Skeletal muscle tissue (tissue), 3 donors: ENCODE measurements at regions not wholly inside any gene's neighbourhood (a gene's known extent, or its start where the extent isn't known, plus 50 kb on each side); places are given as distances from the start of the nearest gene placed in this dataset.
"Not testable (repeated sequence)": the region's sequence is repeated elsewhere in the genome, so short reads cannot be mapped to it uniquely, and the experiment has no call there.

Experiments
- H3K27ac ChIP-seq: one replicate; pipeline ENCODE4 v1.7.0; 2013; ENCODE audit warnings: mild to moderate bottlenecking, low read depth, low read length, inconsistent platforms
- H3K27me3 ChIP-seq, 3 donors: one replicate each; pipeline ENCODE4 v1.7.0; 2013; ENCODE audit warnings: low read length in 3 of 3; ENCODE audit not compliant: control insufficient read depth in 3 of 3, insufficient read depth in 3 of 3
- H3K36me3 ChIP-seq, 3 donors: one replicate each; pipeline ENCODE4 v1.7.0; 2013; ENCODE audit warnings: low read length in 3 of 3; ENCODE audit not compliant: control insufficient read depth in 3 of 3, insufficient read depth in 3 of 3
- H3K4me1 ChIP-seq, 3 donors: one replicate each; pipeline ENCODE4 v1.7.0; 2013; ENCODE audit warnings: low read length in 3 of 3, mild to moderate bottlenecking in 3 of 3; ENCODE audit not compliant: control insufficient read depth in 3 of 3, insufficient read depth in 3 of 3
- H3K4me3 ChIP-seq, 3 donors: one replicate each; pipeline ENCODE4 v1.7.0; 2013; ENCODE audit warnings: low read length in 3 of 3
- H3K9ac ChIP-seq, 3 donors: one replicate each; pipeline ENCODE4 v1.7.0; 2013; ENCODE audit warnings: low read length in 3 of 3, mild to moderate bottlenecking in 3 of 3, moderate library complexity in 2 of 3, low read depth in 1 of 3
- H3K9me3 ChIP-seq, 3 donors: one replicate each; pipeline ENCODE4 v1.7.0; 2013; ENCODE audit warnings: low read length in 3 of 3; ENCODE audit not compliant: control insufficient read depth in 3 of 3
- donor health status: Osteomylitis.

DNA sequence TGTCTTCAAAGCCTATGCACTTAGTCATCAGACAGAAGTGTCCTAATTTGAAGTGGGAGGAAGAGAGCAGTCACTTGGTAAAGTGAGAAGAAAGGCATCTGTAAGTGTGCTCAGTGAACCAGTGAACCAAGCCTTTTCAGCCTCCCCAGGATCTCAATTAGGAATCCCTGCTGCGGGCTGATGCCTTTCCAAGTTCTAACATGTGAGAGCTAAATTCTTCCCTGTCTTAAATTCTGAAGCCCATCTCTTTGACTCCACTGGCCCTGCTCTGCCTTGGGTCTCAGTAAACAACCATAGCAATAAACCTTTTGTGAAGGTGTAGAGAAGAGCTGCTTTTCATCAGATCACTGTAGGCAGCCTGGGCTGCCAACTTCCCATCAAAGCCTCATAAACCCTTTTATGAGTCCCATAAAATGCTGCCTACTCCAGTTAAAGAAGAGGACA is 701.2 kb upstream of the LCORL start:
- Histone ChIP-seq H3K27ac (no peak overlapping the region), H3K36me3 (no peaks in the 10 kb centered on the region), H3K4me1 (no peaks in the 10 kb centered on the region), H3K27me3 (no peaks in the 10 kb centered on the region), H3K9ac (no peak overlapping the region), H3K9me3 (peaks cover 0 to 2% (median 2%) of the 10 kb centered on the region in 3 donors), H3K4me3 (no peak overlapping the region)

DNA sequence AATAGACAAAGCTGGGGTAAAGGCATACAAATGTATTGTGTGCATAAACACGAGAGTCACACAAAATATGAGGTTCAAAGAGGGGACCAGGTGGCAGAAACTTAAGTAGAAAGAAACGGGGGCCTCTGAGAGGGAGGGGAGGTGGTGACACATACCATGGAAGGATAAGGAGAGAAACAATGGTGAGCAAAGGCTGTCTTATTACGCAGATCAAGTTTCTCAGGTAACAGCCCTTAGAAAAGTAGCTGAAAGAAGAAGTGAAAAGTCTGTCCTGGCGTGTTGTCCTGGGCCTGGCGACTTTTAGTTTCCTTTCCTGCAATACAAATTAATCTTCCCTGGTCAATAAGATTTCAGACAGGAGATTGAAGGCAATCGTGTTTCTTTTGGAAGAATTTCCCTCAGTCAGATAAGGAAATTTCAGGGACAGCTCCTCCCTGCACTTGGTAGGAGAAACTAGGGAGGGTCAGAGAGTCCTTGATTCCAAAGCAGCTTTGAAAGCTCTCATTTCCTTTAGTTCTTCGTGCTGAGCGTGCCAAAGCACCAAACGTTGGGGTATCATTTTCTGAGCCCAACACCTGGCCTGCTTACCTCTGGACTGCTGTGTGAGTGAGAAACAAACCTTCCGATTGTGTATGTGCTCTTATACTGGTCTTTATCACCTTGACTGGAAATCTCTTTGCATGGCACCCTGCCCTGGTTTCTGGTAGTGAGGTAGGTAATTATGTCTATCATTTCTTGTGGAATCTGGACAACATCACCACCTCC is 676.7 kb upstream of the LCORL start:
- H3K27ac ChIP-seq = no peak overlapping the region
- no peak overlapping the region for H3K9ac ChIP-seq
- H3K4me1 ChIP-seq = no peaks in the 10 kb centered on the region
- H3K27me3 ChIP-seq = no peaks in the 10 kb centered on the region
- H3K9me3 ChIP-seq = no peaks in the 10 kb centered on the region
- no peak overlapping the region for H3K4me3 ChIP-seq
- no peaks in the 10 kb centered on the region for H3K36me3 ChIP-seq

DNA sequence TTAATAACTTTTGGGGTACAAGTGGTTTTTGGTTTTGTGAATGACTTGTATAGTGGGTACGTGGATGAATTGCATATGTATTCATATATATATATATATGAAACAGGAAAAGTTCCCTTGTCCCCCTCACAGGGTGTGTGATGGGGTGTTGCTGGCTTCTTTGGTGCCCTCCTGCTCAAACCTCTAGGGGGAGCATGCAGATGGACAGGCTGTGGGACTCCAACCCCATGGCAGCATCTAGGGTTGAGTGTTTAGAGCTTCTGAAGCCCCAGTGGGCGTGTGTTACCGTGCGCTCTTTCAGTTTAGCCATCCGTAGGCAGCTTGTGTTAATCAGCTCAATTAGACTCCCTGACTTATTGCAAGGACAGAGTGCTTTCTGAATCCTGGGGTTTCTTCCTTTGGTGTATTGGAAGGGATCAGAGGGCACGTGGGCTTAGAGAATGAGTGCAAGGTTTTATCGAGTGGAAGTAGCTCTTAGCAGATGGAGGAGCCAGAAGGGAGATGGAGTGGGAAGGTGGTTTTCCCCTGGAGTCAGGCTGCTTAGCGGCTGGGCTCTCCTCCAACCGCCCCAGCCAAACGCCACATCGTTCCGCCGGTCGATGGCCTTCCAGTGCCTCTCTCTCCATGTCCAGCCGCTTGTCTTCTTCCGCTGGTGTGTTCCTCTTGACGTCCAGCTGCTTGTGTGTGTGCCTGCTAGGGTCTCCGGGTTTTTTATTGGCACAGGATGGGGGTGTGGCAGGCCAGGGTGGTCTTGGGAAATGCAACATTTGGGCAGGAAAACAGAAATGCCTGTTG is 674.4 kb upstream of the LCORL start:
- no peaks in the 10 kb centered on the region for H3K9me3 ChIP-seq

DNA sequence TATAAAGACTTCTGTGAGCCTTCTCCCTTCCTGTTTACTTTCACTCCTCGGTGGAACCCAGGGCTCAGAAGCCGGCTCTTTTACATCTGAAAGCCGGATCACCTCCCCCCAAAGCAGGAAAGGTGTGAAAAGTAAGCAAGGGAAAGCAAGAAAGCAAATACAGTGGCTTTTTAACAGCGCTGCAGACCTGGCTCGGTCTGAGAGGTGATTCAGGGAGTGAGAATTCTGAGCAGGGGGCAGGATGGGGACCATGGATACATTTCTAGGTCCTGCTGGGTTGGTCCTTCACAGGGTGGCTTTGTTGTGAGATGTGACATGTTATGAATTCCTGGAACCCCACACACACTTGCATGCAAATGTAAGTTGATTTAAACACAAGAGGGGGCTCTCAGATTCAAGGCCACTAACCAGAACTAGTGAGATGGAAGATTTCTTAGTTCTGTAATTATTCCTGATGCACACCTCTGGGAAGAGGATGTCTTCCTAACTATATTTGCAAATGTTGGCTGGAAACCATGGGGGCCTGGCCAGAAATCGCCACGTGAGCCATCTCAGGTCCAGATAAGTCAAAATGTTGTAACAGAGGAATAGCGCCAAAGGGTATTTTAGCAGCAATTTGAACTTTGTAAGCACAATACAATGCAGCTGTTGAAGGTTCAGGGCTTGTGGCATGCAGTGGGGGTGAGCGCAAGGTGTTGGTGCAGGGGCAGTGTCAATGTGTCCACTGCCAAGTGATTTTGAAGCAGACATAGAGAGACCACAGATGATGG is 670.1 kb upstream of the LCORL start:
- H3K9me3 ChIP-seq = no peaks in the 10 kb centered on the region
- no peak overlapping the region for H3K4me3 ChIP-seq
- no peak overlapping the region for H3K9ac ChIP-seq
- peaks cover 0 to 2% (median 0%) of the 10 kb centered on the region in 3 donors for H3K4me1 ChIP-seq
- no peak overlapping the region for H3K27ac ChIP-seq
- no peaks in the 10 kb centered on the region for H3K27me3 ChIP-seq
- H3K36me3 ChIP-seq = no peaks in the 10 kb centered on the region

More for the DNA sequence above, 674.4 kb upstream of the LCORL start:
- Histone ChIP-seq H3K27ac (no peak overlapping the region), H3K9ac (no peak overlapping the region), H3K27me3 (no peaks in the 10 kb centered on the region), H3K4me3 (no peak overlapping the region), H3K4me1 (no peaks in the 10 kb centered on the region), H3K36me3 (no peaks in the 10 kb centered on the region)

DNA sequence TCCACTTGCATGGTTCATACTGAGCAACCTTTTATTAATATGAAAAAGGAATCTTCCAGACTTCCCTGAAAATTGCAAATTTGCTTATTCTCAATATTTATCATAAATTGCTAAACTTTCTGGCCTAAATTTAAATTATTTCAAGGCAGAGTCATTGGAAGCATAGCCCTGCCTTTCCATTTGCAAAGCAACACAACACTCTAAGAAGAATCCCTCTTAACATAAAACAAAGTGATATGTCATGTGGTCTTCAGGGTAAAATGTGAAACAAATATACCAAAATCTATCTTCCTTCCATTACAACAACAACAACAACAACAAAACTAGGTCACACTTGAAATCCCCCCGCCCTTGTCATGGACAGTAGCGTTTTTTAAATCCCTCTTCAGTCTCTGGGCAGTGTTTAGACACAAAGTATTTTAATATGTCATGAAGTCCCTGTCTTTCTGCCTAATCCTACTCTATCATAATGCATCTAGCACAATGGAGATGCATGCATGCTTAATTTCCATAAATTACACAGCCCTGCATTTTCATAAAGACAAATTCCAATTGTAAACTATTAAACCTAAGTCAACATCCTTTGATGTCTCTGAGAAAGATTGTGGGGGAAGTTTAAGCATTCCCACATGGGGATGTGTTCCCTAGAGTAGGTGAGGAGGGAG is 668.9 kb upstream of the LCORL start:
- Histone ChIP-seq H3K27ac (no peak overlapping the region), H3K9ac (no peak overlapping the region), H3K27me3 (no peaks in the 10 kb centered on the region), H3K4me1 (peaks cover 0 to 2% (median 0%) of the 10 kb centered on the region in 3 donors), H3K9me3 (no peaks in the 10 kb centered on the region), H3K4me3 (no peak overlapping the region), H3K36me3 (no peaks in the 10 kb centered on the region)

DNA sequence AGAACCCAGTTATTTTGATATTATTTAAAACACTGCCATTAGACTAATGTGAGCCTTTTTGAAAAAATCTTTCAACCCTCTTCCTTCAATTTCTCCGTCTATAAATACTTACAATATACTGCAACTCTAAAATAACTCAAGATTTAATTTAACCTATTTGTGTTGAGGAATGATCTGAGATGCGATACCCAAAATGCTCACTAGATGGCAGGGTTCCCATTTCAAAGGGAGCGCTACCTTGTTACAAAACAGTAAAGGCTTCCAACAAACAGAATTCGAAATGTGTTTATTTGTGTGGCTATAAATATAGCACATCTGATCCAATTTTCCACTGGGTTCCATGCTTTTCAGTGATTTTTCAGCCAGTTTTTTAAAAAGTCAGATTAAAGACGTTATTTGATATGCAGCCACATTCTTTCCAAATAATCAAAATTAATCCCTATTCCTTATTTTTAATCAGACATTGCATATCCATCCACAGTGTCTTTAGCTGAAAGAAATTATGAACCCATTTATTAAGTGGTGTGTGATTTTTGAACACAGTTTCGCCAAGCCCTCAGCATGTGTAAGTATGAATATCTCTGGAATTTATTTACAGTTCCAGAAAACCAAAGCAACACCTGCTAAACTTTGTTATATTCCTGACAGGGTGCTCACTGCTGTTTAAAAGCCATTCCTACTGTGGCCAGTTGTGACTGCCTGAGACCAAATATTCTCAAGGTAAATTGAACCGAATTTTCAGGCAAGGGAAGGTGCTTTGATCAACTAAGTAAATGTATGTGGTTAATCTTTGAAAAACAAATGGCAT is 668.0 kb upstream of the LCORL start:
- Histone ChIP-seq H3K27ac (no peak overlapping the region), H3K36me3 (no peaks in the 10 kb centered on the region), H3K9me3 (no peaks in the 10 kb centered on the region), H3K4me3 (peak overlapping the region in 1 of 3 donors; percentile 2), H3K4me1 (peaks cover 0 to 2% (median 0%) of the 10 kb centered on the region in 3 donors), H3K9ac (no peak overlapping the region), H3K27me3 (no peaks in the 10 kb centered on the region)

DNA sequence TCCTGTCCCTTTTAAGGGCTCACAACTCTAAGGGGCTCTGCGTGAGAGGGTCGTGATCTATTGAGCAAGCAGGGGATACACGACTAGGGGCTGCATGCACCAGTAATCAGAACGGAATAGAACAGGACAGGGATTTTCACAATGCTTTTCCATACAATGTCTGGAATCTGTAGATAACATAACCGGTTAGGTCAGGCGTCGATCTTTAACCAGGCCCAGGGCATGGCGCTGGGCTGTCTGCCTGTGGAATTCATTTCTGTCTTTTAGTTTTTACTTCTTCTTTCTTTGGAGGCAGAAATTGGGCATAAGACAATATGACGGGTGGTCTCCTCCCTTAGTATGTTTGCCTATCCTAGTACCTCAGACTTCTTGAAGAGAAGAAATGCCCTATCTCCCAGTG is 666.8 kb upstream of the LCORL start:
- H3K27me3 ChIP-seq, H3K4me1 ChIP-seq, H3K27ac ChIP-seq, H3K36me3 ChIP-seq, H3K4me3 ChIP-seq, H3K9ac ChIP-seq, H3K9me3 ChIP-seq: not testable (repeated sequence)

DNA sequence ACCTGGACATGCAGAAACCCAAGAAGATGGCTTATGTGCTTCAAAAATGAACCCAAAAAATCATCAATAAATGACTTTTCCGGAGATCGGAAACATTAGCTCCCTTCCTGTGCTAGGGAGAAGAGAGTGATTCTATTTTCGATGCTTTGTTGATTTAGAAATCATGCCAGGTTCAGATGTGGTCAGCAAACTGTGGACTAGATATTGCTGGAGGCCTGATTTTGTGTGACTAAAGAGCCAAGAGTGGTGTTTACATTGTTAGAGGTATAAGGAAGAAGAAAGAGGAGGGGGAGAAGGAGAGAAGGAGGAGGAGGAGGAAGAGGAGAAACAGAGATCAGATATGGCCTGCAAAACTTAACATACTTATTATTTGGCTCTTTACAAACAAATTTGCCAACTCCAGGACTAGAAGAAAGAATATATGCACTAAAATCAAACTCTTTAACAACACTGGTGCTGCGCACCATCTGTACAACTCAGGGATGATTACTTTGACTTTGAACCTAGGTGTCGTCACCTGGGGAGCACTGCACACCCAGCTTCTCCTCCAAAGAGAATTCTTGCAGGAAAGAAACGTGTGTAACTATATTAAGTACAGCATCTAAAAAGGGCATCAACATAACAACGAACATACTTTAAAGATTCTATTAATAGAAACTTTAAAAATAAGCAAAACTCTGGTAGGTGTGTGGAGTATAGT is 664.9 kb upstream of the LCORL start:
- Histone ChIP-seq H3K27me3 (no peaks in the 10 kb centered on the region), H3K9ac (no peak overlapping the region), H3K36me3 (no peaks in the 10 kb centered on the region)

More for the DNA sequence above, 664.9 kb upstream of the LCORL start:
- Histone ChIP-seq H3K4me3 (no peak overlapping the region), H3K9me3 (no peaks in the 10 kb centered on the region), H3K27ac (no peak overlapping the region), H3K4me1 (peaks cover 0 to 2% (median 0%) of the 10 kb centered on the region in 3 donors)
